ENCODE measurements at regions not wholly inside any gene's neighbourhood (a gene's known extent, or its start where the extent isn't known, plus 50 kb on each side); places are given as distances from the start of the nearest gene placed in this dataset.

GRCh38 chr12:89177802-89178395, 174.4 kb downstream of the DUSP6 start:
- no peak overlapping the region for H3K27ac ChIP-seq (ENCODE audit: insufficient read depth in 1 of 2, low read depth in 1 of 2, low read length in 2 of 2, poor library complexity in 1 of 2, severe bottlenecking in 2 of 2)
- peaks cover 6 to 52% (median 29%) of the 10 kb centered on the region in 4 experiments for H3K4me1 ChIP-seq (ENCODE audit: control extremely low read depth in 1 of 4, control insufficient read depth in 4 of 4, insufficient read depth in 4 of 4, low read length in 3 of 4)
- H3K27me3 ChIP-seq (replicated peaks in 2 of 5; ENCODE audit: control insufficient read depth in 4 of 5, insufficient read depth in 5 of 5, low read length in 4 of 5) = no peaks in the 10 kb centered on the region
- ChIA-PET POLR2A (no interaction called here), CTCF (no interaction called here)
- no peaks in the 10 kb centered on the region for H3K36me3 ChIP-seq (ENCODE audit: control insufficient read depth in 4 of 4, insufficient read depth in 4 of 4, low read length in 3 of 4)
- H3K4me3 ChIP-seq (ENCODE audit: control insufficient read depth in 1 of 7, extremely low read depth in 1 of 7, insufficient read depth in 4 of 7, low read depth in 2 of 7, low read length in 6 of 7) = no peak overlapping the region
- no CpG with 5 or more reads among the region's 3 CpGs for WGBS (ENCODE audit: insufficient coverage)
- no peak for DNase-seq
- H3K9me3 ChIP-seq (ENCODE audit: control extremely low read depth in 1 of 5, control insufficient read depth in 4 of 5, insufficient read depth in 2 of 5, low read depth in 1 of 5, low read length in 4 of 5) = no peaks in the 10 kb centered on the region

- Histone ChIP-seq H3K27me3 (replicated peaks in 2 of 5; ENCODE audit: control insufficient read depth in 4 of 5, insufficient read depth in 5 of 5, low read length in 4 of 5) (no peaks in the 10 kb centered on the region), H3K4me3 (ENCODE audit: control insufficient read depth in 1 of 7, extremely low read depth in 1 of 7, insufficient read depth in 4 of 7, low read depth in 2 of 7, low read length in 6 of 7) (no peak overlapping the region), H3K27ac (ENCODE audit: insufficient read depth in 1 of 2, low read depth in 1 of 2, low read length in 2 of 2, poor library complexity in 1 of 2, severe bottlenecking in 2 of 2) (no peak overlapping the region), H3K9me3 (ENCODE audit: control extremely low read depth in 1 of 5, control insufficient read depth in 4 of 5, insufficient read depth in 2 of 5, low read depth in 1 of 5, low read length in 4 of 5) (peaks cover 0 to 4% (median 0%) of the 10 kb centered on the region in 5 experiments), H3K36me3 (ENCODE audit: control insufficient read depth in 4 of 4, insufficient read depth in 4 of 4, low read length in 3 of 4) (no peaks in the 10 kb centered on the region), H3K4me1 (ENCODE audit: control extremely low read depth in 1 of 4, control insufficient read depth in 4 of 4, insufficient read depth in 4 of 4, low read length in 3 of 4) (peaks cover 6 to 44% (median 25%) of the 10 kb centered on the region in 4 experiments)
- CTCF ChIA-PET = interaction anchor here (0.6 kb wide), 1 partner anchor 169 kb away, joined by 3 read pairs; no protein-coding TSS in a partner anchor
- WGBS (ENCODE audit: insufficient coverage) = 0% methylated on average over 1 of the region's 2 CpGs
- DNase-seq = peak in 2 of 3 donors; percentile 64 to 76
- POLR2A ChIA-PET = no interaction called here
Measured at GRCh38 chr12:89176676-89177075, 175.6 kb downstream of the DUSP6 start.

GRCh38 chr12:89173678-89174077, 178.6 kb downstream of the DUSP6 start:
- no peak overlapping the region for H3K4me3 ChIP-seq (ENCODE audit: control insufficient read depth in 1 of 7, extremely low read depth in 1 of 7, insufficient read depth in 4 of 7, low read depth in 2 of 7, low read length in 6 of 7)
- peaks cover 0 to 4% (median 0%) of the 10 kb centered on the region in 5 experiments for H3K9me3 ChIP-seq (ENCODE audit: control extremely low read depth in 1 of 5, control insufficient read depth in 4 of 5, insufficient read depth in 2 of 5, low read depth in 1 of 5, low read length in 4 of 5)
- H3K27me3 ChIP-seq (replicated peaks in 2 of 5; ENCODE audit: control insufficient read depth in 4 of 5, insufficient read depth in 5 of 5, low read length in 4 of 5) = no peaks in the 10 kb centered on the region
- POLR2A ChIA-PET = no interaction called here
- WGBS (ENCODE audit: insufficient coverage) = no CpG with 5 or more reads among the region's 4 CpGs
- H3K36me3 ChIP-seq (ENCODE audit: control insufficient read depth in 4 of 4, insufficient read depth in 4 of 4, low read length in 3 of 4) = no peaks in the 10 kb centered on the region
- DNase-seq = no peak
- H3K4me1 ChIP-seq (ENCODE audit: control extremely low read depth in 1 of 4, control insufficient read depth in 4 of 4, insufficient read depth in 4 of 4, low read length in 3 of 4) = peaks cover 2 to 15% (median 9%) of the 10 kb centered on the region in 4 experiments
- no peak overlapping the region for H3K27ac ChIP-seq (ENCODE audit: insufficient read depth in 1 of 2, low read depth in 1 of 2, low read length in 2 of 2, poor library complexity in 1 of 2, severe bottlenecking in 2 of 2)
- CTCF ChIA-PET = interaction anchor here (1.2 kb wide), 1 partner anchor 14 kb away, joined by 3 read pairs; no protein-coding TSS in a partner anchor

DNA sequence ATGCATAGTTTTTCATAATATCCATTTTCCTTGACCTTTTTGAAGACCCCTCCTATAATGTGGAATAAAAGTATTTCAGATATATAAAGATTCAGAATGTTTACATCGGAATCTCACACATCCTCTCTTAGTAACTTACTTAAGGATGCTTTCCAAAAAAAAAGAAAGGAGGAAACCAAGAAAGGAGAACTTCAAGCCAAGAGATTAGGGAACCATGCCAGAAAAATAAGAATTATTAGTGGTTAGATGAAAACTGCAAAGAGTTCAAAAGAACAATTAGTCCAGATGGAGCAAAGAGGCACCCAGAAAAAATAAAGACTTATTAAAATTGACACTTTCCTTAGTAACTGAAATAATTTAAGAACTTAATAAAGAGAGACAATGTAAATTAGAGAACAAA, 179.2 kb downstream of the DUSP6 start:
- peaks cover 2 to 15% (median 9%) of the 10 kb centered on the region in 4 experiments for H3K4me1 ChIP-seq (ENCODE audit: control extremely low read depth in 1 of 4, control insufficient read depth in 4 of 4, insufficient read depth in 4 of 4, low read length in 3 of 4)
- H3K9me3 ChIP-seq (ENCODE audit: control extremely low read depth in 1 of 5, control insufficient read depth in 4 of 5, insufficient read depth in 2 of 5, low read depth in 1 of 5, low read length in 4 of 5) = peaks cover 0 to 4% (median 0%) of the 10 kb centered on the region in 5 experiments
- POLR2A ChIA-PET = no interaction called here
- no peaks in the 10 kb centered on the region for H3K36me3 ChIP-seq (ENCODE audit: control insufficient read depth in 4 of 4, insufficient read depth in 4 of 4, low read length in 3 of 4)
- peak in 2 of 3 donors; percentile 64 to 69 for DNase-seq
- H3K27ac ChIP-seq (ENCODE audit: insufficient read depth in 1 of 2, low read depth in 1 of 2, low read length in 2 of 2, poor library complexity in 1 of 2, severe bottlenecking in 2 of 2) = no peak overlapping the region
- CTCF ChIA-PET = interaction anchor here (1.2 kb wide), 1 partner anchor 13 kb away, joined by 3 read pairs; no protein-coding TSS in a partner anchor
- no peak overlapping the region for H3K4me3 ChIP-seq (ENCODE audit: control insufficient read depth in 1 of 7, extremely low read depth in 1 of 7, insufficient read depth in 4 of 7, low read depth in 2 of 7, low read length in 6 of 7)
- WGBS (ENCODE audit: insufficient coverage) = no CpG with 5 or more reads among the region's 1 CpG
- no peaks in the 10 kb centered on the region for H3K27me3 ChIP-seq (replicated peaks in 2 of 5; ENCODE audit: control insufficient read depth in 4 of 5, insufficient read depth in 5 of 5, low read length in 4 of 5)

- Histone ChIP-seq H3K36me3 (ENCODE audit: control insufficient read depth in 4 of 4, insufficient read depth in 4 of 4, low read length in 3 of 4) (no peaks in the 10 kb centered on the region), H3K27me3 (replicated peaks in 2 of 5; ENCODE audit: control insufficient read depth in 4 of 5, insufficient read depth in 5 of 5, low read length in 4 of 5) (no peaks in the 10 kb centered on the region), H3K4me1 (ENCODE audit: control extremely low read depth in 1 of 4, control insufficient read depth in 4 of 4, insufficient read depth in 4 of 4, low read length in 3 of 4) (peaks cover 2 to 14% (median 11%) of the 10 kb centered on the region in 4 experiments), H3K4me3 (ENCODE audit: control insufficient read depth in 1 of 7, extremely low read depth in 1 of 7, insufficient read depth in 4 of 7, low read depth in 2 of 7, low read length in 6 of 7) (no peak overlapping the region), H3K27ac (ENCODE audit: insufficient read depth in 1 of 2, low read depth in 1 of 2, low read length in 2 of 2, poor library complexity in 1 of 2, severe bottlenecking in 2 of 2) (no peak overlapping the region), H3K9me3 (ENCODE audit: control extremely low read depth in 1 of 5, control insufficient read depth in 4 of 5, insufficient read depth in 2 of 5, low read depth in 1 of 5, low read length in 4 of 5) (peaks cover 0 to 4% (median 0%) of the 10 kb centered on the region in 5 experiments)
- ChIA-PET CTCF (no interaction called here), POLR2A (no interaction called here)
- DNase-seq = no peak
Measured at GRCh38 chr12:89172224-89172623, 180.1 kb downstream of the DUSP6 start.

DNA sequence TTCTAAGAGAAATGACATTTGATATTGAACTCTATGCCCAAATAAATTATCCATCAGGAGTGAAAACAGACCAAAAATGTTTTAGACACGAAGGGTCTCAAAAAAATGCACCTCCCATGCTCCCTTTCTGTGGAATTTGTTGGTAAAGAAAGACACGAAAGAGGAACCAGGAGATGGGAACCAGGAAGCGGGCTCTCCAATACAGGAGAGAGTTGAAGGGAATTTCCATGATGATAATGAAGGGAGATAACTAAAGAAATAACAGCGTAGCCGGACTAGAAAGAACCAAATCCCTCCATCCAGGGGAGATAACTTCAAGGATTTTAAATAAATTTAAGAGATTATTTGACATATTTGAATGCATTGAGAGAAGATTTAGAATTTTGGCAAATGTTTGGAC, 183.0 kb downstream of the DUSP6 start:
- Histone ChIP-seq H3K36me3 (ENCODE audit: control insufficient read depth in 4 of 4, insufficient read depth in 4 of 4, low read length in 3 of 4) (no peaks in the 10 kb centered on the region), H3K9me3 (ENCODE audit: control extremely low read depth in 1 of 5, control insufficient read depth in 4 of 5, insufficient read depth in 2 of 5, low read depth in 1 of 5, low read length in 4 of 5) (peaks cover 0 to 4% (median 0%) of the 10 kb centered on the region in 5 experiments), H3K27ac (ENCODE audit: insufficient read depth in 1 of 2, low read depth in 1 of 2, low read length in 2 of 2, poor library complexity in 1 of 2, severe bottlenecking in 2 of 2) (no peak overlapping the region), H3K4me1 (ENCODE audit: control extremely low read depth in 1 of 4, control insufficient read depth in 4 of 4, insufficient read depth in 4 of 4, low read length in 3 of 4) (peaks cover 17 to 38% (median 29%) of the 10 kb centered on the region in 4 experiments), H3K27me3 (replicated peaks in 2 of 5; ENCODE audit: control insufficient read depth in 4 of 5, insufficient read depth in 5 of 5, low read length in 4 of 5) (no peaks in the 10 kb centered on the region), H3K4me3 (ENCODE audit: control insufficient read depth in 1 of 7, extremely low read depth in 1 of 7, insufficient read depth in 4 of 7, low read depth in 2 of 7, low read length in 6 of 7) (no peak overlapping the region)
- ChIA-PET POLR2A (no interaction called here), CTCF (interaction anchor here (1.8 kb wide), 1 partner anchor 100 kb away, joined by 4 read pairs; no protein-coding TSS in a partner anchor)
- WGBS (ENCODE audit: insufficient coverage) = 93% methylated on average over 3 of the region's 5 CpGs
- DNase-seq = no peak

- no peak overlapping the region for H3K27ac ChIP-seq (ENCODE audit: insufficient read depth in 1 of 2, low read depth in 1 of 2, low read length in 2 of 2, poor library complexity in 1 of 2, severe bottlenecking in 2 of 2)
- no peaks in the 10 kb centered on the region for H3K36me3 ChIP-seq (ENCODE audit: control insufficient read depth in 4 of 4, insufficient read depth in 4 of 4, low read length in 3 of 4)
- DNase-seq = no peak
- ChIA-PET CTCF (no interaction called here), POLR2A (no interaction called here)
- no peaks in the 10 kb centered on the region for H3K27me3 ChIP-seq (replicated peaks in 2 of 5; ENCODE audit: control insufficient read depth in 4 of 5, insufficient read depth in 5 of 5, low read length in 4 of 5)
- H3K9me3 ChIP-seq (ENCODE audit: control extremely low read depth in 1 of 5, control insufficient read depth in 4 of 5, insufficient read depth in 2 of 5, low read depth in 1 of 5, low read length in 4 of 5) = peaks cover 0 to 4% (median 0%) of the 10 kb centered on the region in 5 experiments
- peaks cover 28 to 43% (median 39%) of the 10 kb centered on the region in 4 experiments for H3K4me1 ChIP-seq (ENCODE audit: control extremely low read depth in 1 of 4, control insufficient read depth in 4 of 4, insufficient read depth in 4 of 4, low read length in 3 of 4)
- WGBS (ENCODE audit: insufficient coverage) = 100% methylated on average over 1 of the region's 3 CpGs
- H3K4me3 ChIP-seq (ENCODE audit: control insufficient read depth in 1 of 7, extremely low read depth in 1 of 7, insufficient read depth in 4 of 7, low read depth in 2 of 7, low read length in 6 of 7) = no peak overlapping the region
Measured at GRCh38 chr12:89167986-89168385, 184.3 kb downstream of the DUSP6 start.
